H1 (cell line): ENCODE measurements at regions not wholly inside any gene's neighbourhood (a gene's known extent, or its start where the extent isn't known, plus 50 kb on each side); places are given as distances from the start of the nearest gene placed in this dataset.

Source experiments
- BCL11A ChIP-seq, 2 experiments: IDR thresholded peaks; one replicate each; pipeline ENCODE4 v1.6.1; 2011; ENCODE audit warnings: low read depth in 2 of 2, low read length in 2 of 2, mild to moderate bottlenecking in 2 of 2
- CTCF ChIP-seq, 3 experiments: IDR thresholded peaks; 1 replicate in 2 of 3; 2 replicates in 1 of 3; pipeline versions ENCODE4 v1.5.1 to v1.6.1; 2011; ENCODE audit warnings: low read length in 3 of 3, mild to moderate bottlenecking in 3 of 3, inconsistent platforms in 2 of 3, low read depth in 1 of 3, moderate library complexity in 1 of 3; ENCODE audit not compliant: insufficient read depth in 1 of 3; ENCODE audit errors: control extremely low read depth in 1 of 3
- EP300 ChIP-seq, 2 experiments: IDR thresholded peaks; 1 replicate in 1 of 2; 2 replicates in 1 of 2; pipeline ENCODE4 v1.6.1; 2011 to 2012; ENCODE audit warnings: low read depth in 2 of 2, low read length in 2 of 2, mild to moderate bottlenecking in 2 of 2, borderline replicate concordance in 1 of 2, inconsistent platforms in 1 of 2, moderate library complexity in 1 of 2
- JUN ChIP-seq: IDR thresholded peaks from 2 replicates; pipeline ENCODE4 v1.6.1; 2011; ENCODE audit warnings: low read depth, mild to moderate bottlenecking, improper control_type of control experiment, low read length
- JUND ChIP-seq: IDR thresholded peaks from 2 replicates; pipeline ENCODE4 v1.6.1; 2011; ENCODE audit warnings: mild to moderate bottlenecking, improper control_type of control experiment, low read length
- POLR2AphosphoS5 ChIP-seq: IDR thresholded peaks from 2 replicates; pipeline ENCODE4 v1.6.1; 2011; ENCODE audit warnings: low read depth, low read length
- RFX5 ChIP-seq: IDR thresholded peaks from 2 replicates; pipeline ENCODE4 v1.6.1; 2011; ENCODE audit warnings: low read depth, low read length, improper control_type of control experiment, borderline replicate concordance
- SRF ChIP-seq: IDR thresholded peaks from 2 replicates; pipeline ENCODE4 v1.6.1; 2011; ENCODE audit warnings: mild to moderate bottlenecking, low read depth, low read length, moderate library complexity
- TF ChIP-seq, protein P1 (sequence below): IDR thresholded peaks from 2 replicates; pipeline ENCODE4 v1.6.1; 2012; ENCODE audit warnings: inconsistent platforms

DNA sequence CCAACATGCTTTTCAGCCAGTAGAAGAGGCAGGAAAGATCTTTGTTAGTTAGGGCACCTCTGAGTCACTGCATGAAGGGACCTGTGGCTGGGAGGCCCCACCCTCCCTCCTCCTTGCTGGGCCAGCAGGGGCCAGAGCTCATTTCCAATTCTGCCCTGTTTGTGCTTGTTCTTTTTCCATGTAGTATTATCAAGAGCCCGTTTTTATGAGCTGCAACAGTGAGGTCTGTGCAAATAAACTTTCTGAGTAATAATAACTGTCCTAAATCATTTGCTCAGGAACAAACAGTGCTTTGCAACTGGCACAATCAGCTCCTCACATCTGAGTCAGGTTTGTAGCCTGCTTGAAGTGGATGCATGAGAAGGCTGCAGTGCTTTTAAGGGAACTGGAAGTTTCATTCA, 128.0 kb downstream of the ARL4C start:
- TF ChIP-seq SRF (no peak), POLR2AphosphoS5 (no peak), CTCF (IDR thresholded peaks at IDR 0.05; ENCODE audit: control extremely low read depth in 1 of 3, insufficient read depth in 1 of 3, low read depth in 1 of 3, low read length in 3 of 3) (no peak), JUN (no peak), RFX5 (no peak), BCL11A (IDR thresholded peaks at IDR 0.05; ENCODE audit: low read depth in 2 of 2, low read length in 2 of 2) (no peak), JUND (no peak), EP300 (IDR thresholded peaks at IDR 0.05; ENCODE audit: borderline replicate concordance in 1 of 2, low read depth in 2 of 2, low read length in 2 of 2) (no peak)
- TF ChIP-seq, protein P1, sequence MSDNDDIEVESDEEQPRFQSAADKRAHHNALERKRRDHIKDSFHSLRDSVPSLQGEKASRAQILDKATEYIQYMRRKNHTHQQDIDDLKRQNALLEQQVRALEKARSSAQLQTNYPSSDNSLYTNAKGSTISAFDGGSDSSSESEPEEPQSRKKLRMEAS, result no peak
